Stomach (tissue), 8 donors: ENCODE measurements at regions not wholly inside any gene's neighbourhood (a gene's known extent, or its start where the extent isn't known, plus 50 kb on each side); places are given as distances from the start of the nearest gene placed in this dataset.

Experiments
- DNase-seq, 2 donors: peaks; one replicate each; pipeline versions ENCODE4 v3.0.0 to v3.0.0-alpha.2; 2013 to 2019
- H3K27ac ChIP-seq, 5 donors: fragments of 200-600 bp in 4 of 5; sonication (generic) in 4 of 5; one replicate each; pipeline ENCODE4 v1.5.1; 2013 to 2019; ENCODE audit warnings: mild to moderate bottlenecking in 1 of 5, moderate library complexity in 1 of 5
- H3K27me3 ChIP-seq, 3 donors: fragments of 200-600 bp; sonication (generic); one replicate each; pipeline ENCODE4 v1.5.1; 2017 to 2019; ENCODE audit warnings: mixed run types in 1 of 3
- H3K36me3 ChIP-seq, 4 donors: fragments of 200-600 bp; sonication (generic); 1 replicate in 3 of 4; 2 replicates in 1 of 4; pipeline ENCODE4 v1.5.1; 2016 to 2019
- H3K4me1 ChIP-seq, 4 donors: fragments of 200-600 bp; sonication (generic); one replicate each; pipeline ENCODE4 v1.5.1; 2016 to 2019
- H3K4me3 ChIP-seq, 4 donors: fragments of 200-600 bp; sonication (generic) in 3 of 4; one replicate each; pipeline ENCODE4 v1.5.1; 2016 to 2019; ENCODE audit warnings: mild to moderate bottlenecking in 1 of 4
- H3K9me3 ChIP-seq, 4 donors: fragments of 200-600 bp; sonication (generic); one replicate each; pipeline ENCODE4 v1.5.1; 2016 to 2019
- CTCF ChIP-seq, 7 experiments: fragments of 450-650 bp in 4 of 7; fragments of 200-600 bp in 3 of 7; sonication (generic) in 3 of 7; IDR thresholded peaks; one replicate each; pipeline ENCODE4 v1.5.1; 2016 to 2019; ENCODE audit warnings: antibody characterized with exemption in 7 of 7, control low read depth in 2 of 7, mild to moderate bottlenecking in 1 of 7
- EP300 ChIP-seq: sonication (generic); formaldehyde crosslinking; IDR thresholded peaks from one replicate; pipeline ENCODE4 v1.6.1; 2017; ENCODE audit warnings: antibody characterized with exemption
- POLR2A ChIP-seq, 4 donors: fragments of 450-650 bp; IDR thresholded peaks; one replicate each; pipeline ENCODE4 v1.6.1; 2016; ENCODE audit warnings: antibody characterized with exemption in 4 of 4, control low read depth in 2 of 4, mild to moderate bottlenecking in 1 of 4, moderate library complexity in 1 of 4
- POLR2AphosphoS5 ChIP-seq, 3 donors: sonication (generic); formaldehyde crosslinking; IDR thresholded peaks; one replicate each; pipeline ENCODE4 v1.6.1; 2016; ENCODE audit warnings: antibody characterized with exemption in 3 of 3
- WGBS, 5 donors: extraction: QIAGEN DNeasy Blood & Tissue Kit in 3 of 5; methylation state at CpG; one replicate each; pipeline versions ENCODE4 v1.1.5 to v1.1.7; 2013 to 2018; 5-methylcytosine and 5-hydroxymethylcytosine counted together
- intact Hi-C: fragments of 100-400 bp; cut with DNase I; formaldehyde crosslinking; loops from one replicate; pipeline ENCODE4 v1.15.1; 2023; ENCODE audit warnings: low total_unique reads
- donor health status: healthy with polysubstance abuse.
- donor health status: Bipolar disorder and iron deficiency.
- donor health status: healthy.

GRCh38 chr13:74052402-74052928, 81.7 kb downstream of the KLF12 start:
- H3K36me3 ChIP-seq: no peaks in the 10 kb centered on the region
- no peak overlapping the region for H3K4me3 ChIP-seq
- no peaks in the 10 kb centered on the region for H3K9me3 ChIP-seq
- TF ChIP-seq POLR2AphosphoS5 (IDR thresholded peaks at IDR 0.05) (peak in 1 of 3 donors; percentile 18), POLR2A (IDR thresholded peaks at IDR 0.05) (no peak), CTCF (IDR thresholded peaks at IDR 0.05) (no peak), EP300 (no peak)
- no peak overlapping the region for H3K27ac ChIP-seq
- intact Hi-C loops: no loop called here
- peak; percentile 42 to 88 for DNase-seq
- H3K4me1 ChIP-seq: peaks cover 0 to 33% (median 11%) of the 10 kb centered on the region in 4 donors
- WGBS, 5 donors: 48 to 72% (median 54%) methylated on average over 5 of the region's 5 CpGs
- no peaks in the 10 kb centered on the region for H3K27me3 ChIP-seq

GRCh38 chr13:74048756-74049155, 85.4 kb downstream of the KLF12 start:
- H3K4me1 ChIP-seq: peaks cover 0 to 18% (median 7%) of the 10 kb centered on the region in 4 donors
- H3K27ac ChIP-seq: no peak overlapping the region
- no peak for TF ChIP-seq CTCF (IDR thresholded peaks at IDR 0.05)
- TF ChIP-seq POLR2A (IDR thresholded peaks at IDR 0.05): no peak
- no peak for TF ChIP-seq EP300
- no peak for TF ChIP-seq POLR2AphosphoS5 (IDR thresholded peaks at IDR 0.05)
- 71 to 92% (median 90%) methylated on average over 5 of the region's 5 CpGs for WGBS, 5 donors
- no peaks in the 10 kb centered on the region for H3K27me3 ChIP-seq
- intact Hi-C loops: no loop called here
- no peak overlapping the region for H3K4me3 ChIP-seq
- H3K36me3 ChIP-seq: no peaks in the 10 kb centered on the region
- DNase-seq: peak in 1 of 2 donors; percentile 26
- H3K9me3 ChIP-seq: no peaks in the 10 kb centered on the region

- H3K4me3 ChIP-seq: no peak overlapping the region
- intact Hi-C loops: no loop called here
- TF ChIP-seq EP300 (no peak), POLR2A (IDR thresholded peaks at IDR 0.05) (no peak), POLR2AphosphoS5 (IDR thresholded peaks at IDR 0.05) (no peak), CTCF (IDR thresholded peaks at IDR 0.05) (no peak)
- peak; percentile 28 to 75 for DNase-seq
- H3K9me3 ChIP-seq: no peaks in the 10 kb centered on the region
- H3K27me3 ChIP-seq: no peaks in the 10 kb centered on the region
- WGBS, 5 donors: 57 to 73% (median 61%) methylated on average over 4 of the region's 4 CpGs
- peaks cover 0 to 18% (median 7%) of the 10 kb centered on the region in 4 donors for H3K4me1 ChIP-seq
- peak overlapping the region in 3 of 5 donors; percentile 19 to 45 (median 30) for H3K27ac ChIP-seq
- H3K36me3 ChIP-seq: no peaks in the 10 kb centered on the region
Measured at GRCh38 chr13:74047931-74048600, 86.1 kb downstream of the KLF12 start.

GRCh38 chr13:74046431-74046830, 87.8 kb downstream of the KLF12 start:
- peaks cover 0 to 25% (median 11%) of the 10 kb centered on the region in 4 donors for H3K4me1 ChIP-seq
- no peaks in the 10 kb centered on the region for H3K36me3 ChIP-seq
- no peak overlapping the region for H3K4me3 ChIP-seq
- no peak for DNase-seq
- TF ChIP-seq POLR2AphosphoS5 (IDR thresholded peaks at IDR 0.05) (no peak), POLR2A (IDR thresholded peaks at IDR 0.05) (no peak), EP300 (no peak), CTCF (IDR thresholded peaks at IDR 0.05) (no peak)
- H3K27ac ChIP-seq: no peak overlapping the region
- no peaks in the 10 kb centered on the region for H3K9me3 ChIP-seq
- intact Hi-C loops: no loop called here
- H3K27me3 ChIP-seq: no peaks in the 10 kb centered on the region
